ENCODE measurements at regions not wholly inside any gene's neighbourhood (a gene's known extent, or its start where the extent isn't known, plus 50 kb on each side); places are given as distances from the start of the nearest gene placed in this dataset.

DNA sequence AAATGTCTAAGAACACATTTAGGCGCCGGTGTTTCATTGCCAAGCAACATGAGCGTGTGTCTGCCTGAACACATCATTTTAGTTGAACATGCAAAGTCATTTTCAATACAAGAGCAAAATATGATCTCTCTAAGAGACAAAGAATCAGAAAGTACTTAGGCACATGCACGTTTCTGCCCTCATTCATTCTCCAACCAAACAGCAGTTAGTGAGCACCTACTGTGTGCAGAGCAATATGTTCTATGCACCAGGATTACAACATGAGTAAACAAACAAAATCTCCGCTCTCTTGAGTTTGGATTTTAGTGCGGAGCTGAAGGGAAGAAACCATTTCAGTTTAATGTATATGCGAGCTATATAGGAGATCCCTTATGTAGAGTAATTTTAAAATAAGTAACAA lies 71.6 kb upstream of the KLF6 start:
- Histone ChIP-seq H3T11ph (ENCODE audit: low read length) (no peak overlapping the region), H3K4me2 (ENCODE audit: insufficient read depth, insufficient read length, low read length) (no peak overlapping the region), H3K4me1 (ENCODE audit: insufficient read depth, low read length) (peaks cover 8% of the 10 kb centered on the region; the same call in 1 of the 2 replicates), H4K20me1 (ENCODE audit: control insufficient read depth, insufficient read depth, insufficient read length) (no peaks in the 10 kb centered on the region), H2AFZ (ENCODE audit: low read length) (no peak overlapping the region), H3K27me3 (ENCODE audit: insufficient read depth, low read length) (no peaks in the 10 kb centered on the region), H3K9me3 (ENCODE audit: control insufficient read depth, low read depth, low read length) (no peaks in the 10 kb centered on the region), H3K9ac (ENCODE audit: extremely low read depth, insufficient read length, low read length) (no peak overlapping the region), H4K5ac (ENCODE audit: insufficient read length, low read depth, low read length) (no peak overlapping the region), H2AK5ac (ENCODE audit: insufficient read length, low read length) (no peak overlapping the region), H2BK12ac (ENCODE audit: insufficient read length, low read depth, low read length) (no peak overlapping the region), H3K23ac (ENCODE audit: insufficient read length, low read depth, low read length) (no peak overlapping the region), H3K23me2 (ENCODE audit: insufficient read length, low read depth, low read length, poor library complexity, severe bottlenecking) (no peaks in the 10 kb centered on the region), H3K18ac (ENCODE audit: insufficient read length, low read depth, low read length) (no peak overlapping the region), H2BK5ac (ENCODE audit: insufficient read length, low read length) (no peak overlapping the region), H3K79me1 (ENCODE audit: insufficient read depth, low read depth, low read length, poor library complexity, severe bottlenecking) (no peaks in the 10 kb centered on the region), H2BK15ac (ENCODE audit: low read depth, low read length) (no peak overlapping the region), H2BK20ac (ENCODE audit: low read depth, low read length, poor library complexity, severe bottlenecking) (no peak overlapping the region), H2BK120ac (ENCODE audit: low read depth, low read length, poor library complexity, severe bottlenecking) (no peak overlapping the region), H3K79me2 (ENCODE audit: insufficient read depth, low read length) (no peaks in the 10 kb centered on the region), H3K56ac (ENCODE audit: insufficient read length, low read depth, low read length) (no peak overlapping the region), H4K8ac (replicated peaks; ENCODE audit: insufficient read length, low read depth, low read length) (no peak overlapping the region), H3K4ac (ENCODE audit: low read depth, low read length) (no peak overlapping the region), H4K91ac (ENCODE audit: insufficient read length, low read depth, low read length) (no peak overlapping the region), H3K14ac (ENCODE audit: insufficient read depth, low read length) (no peak overlapping the region), H3K27ac (ENCODE audit: insufficient read length, low read depth, low read length) (no peak overlapping the region)
- DNase-seq: no peak
- no peak overlapping the region for H3K27ac Mint-ChIP-seq
- no peaks in the 10 kb centered on the region for H3K27me3 Mint-ChIP-seq (ENCODE audit: low read depth)
- no CpG with 5 or more reads among the region's 7 CpGs for WGBS (ENCODE audit: extremely low coverage, insufficient read length, low lambda C conversion rate)
- H3K36me3 Mint-ChIP-seq (ENCODE audit: insufficient read depth in 1 of 3, low read depth in 3 of 3): no peaks in the 10 kb centered on the region
- H3K4me1 Mint-ChIP-seq: peaks cover 15 to 24% of the 10 kb centered on the region in 2 experiments
- no peaks in the 10 kb centered on the region for H3K9me3 Mint-ChIP-seq
- H3K4me3 Mint-ChIP-seq: no peak overlapping the region
- TF ChIP-seq, protein P1, sequence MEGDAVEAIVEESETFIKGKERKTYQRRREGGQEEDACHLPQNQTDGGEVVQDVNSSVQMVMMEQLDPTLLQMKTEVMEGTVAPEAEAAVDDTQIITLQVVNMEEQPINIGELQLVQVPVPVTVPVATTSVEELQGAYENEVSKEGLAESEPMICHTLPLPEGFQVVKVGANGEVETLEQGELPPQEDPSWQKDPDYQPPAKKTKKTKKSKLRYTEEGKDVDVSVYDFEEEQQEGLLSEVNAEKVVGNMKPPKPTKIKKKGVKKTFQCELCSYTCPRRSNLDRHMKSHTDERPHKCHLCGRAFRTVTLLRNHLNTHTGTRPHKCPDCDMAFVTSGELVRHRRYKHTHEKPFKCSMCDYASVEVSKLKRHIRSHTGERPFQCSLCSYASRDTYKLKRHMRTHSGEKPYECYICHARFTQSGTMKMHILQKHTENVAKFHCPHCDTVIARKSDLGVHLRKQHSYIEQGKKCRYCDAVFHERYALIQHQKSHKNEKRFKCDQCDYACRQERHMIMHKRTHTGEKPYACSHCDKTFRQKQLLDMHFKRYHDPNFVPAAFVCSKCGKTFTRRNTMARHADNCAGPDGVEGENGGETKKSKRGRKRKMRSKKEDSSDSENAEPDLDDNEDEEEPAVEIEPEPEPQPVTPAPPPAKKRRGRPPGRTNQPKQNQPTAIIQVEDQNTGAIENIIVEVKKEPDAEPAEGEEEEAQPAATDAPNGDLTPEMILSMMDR (conservative IDR thresholded peaks at IDR 0.05): no peak
